SK-N-SH treated with all-trans-retinoic acid at 6 μM for 48 hours (cell line): ENCODE measurements at regions not wholly inside any gene's neighbourhood (a gene's known extent, or its start where the extent isn't known, plus 50 kb on each side); places are given as distances from the start of the nearest gene placed in this dataset.

Source experiments
- PPARA ChIP-seq: fragments of 250-450 bp; sonication (Bioruptor Pico); IDR thresholded peaks from 2 replicates; pipeline ENCODE4 v1.5.0; 2020; ENCODE audit warnings: mild to moderate bottlenecking, borderline replicate concordance
- RARB ChIP-seq: fragments of 250-450 bp; sonication (Bioruptor Pico); IDR thresholded peaks from 2 replicates; pipeline ENCODE4 v1.8.0; 2021; ENCODE audit warnings: mild to moderate bottlenecking, moderate library complexity
- ZFP3 ChIP-seq: fragments of 250-450 bp; sonication (Bioruptor Pico); IDR thresholded peaks from 2 replicates; pipeline ENCODE4 v1.5.0; 2020; ENCODE audit warnings: mild to moderate bottlenecking, moderate library complexity
- TF ChIP-seq, protein P1 (sequence below): fragments of 250-450 bp; sonication (Bioruptor Pico); IDR thresholded peaks from 2 replicates; pipeline ENCODE4 v1.8.0; 2020; ENCODE audit warnings: mild to moderate bottlenecking, moderate library complexity, borderline replicate concordance
- TF ChIP-seq, protein P2 (sequence below): fragments of 250-450 bp; sonication (Bioruptor Pico); IDR thresholded peaks from 2 replicates; pipeline ENCODE4 v1.5.1; 2020; ENCODE audit warnings: low read depth, mild to moderate bottlenecking, moderate library complexity
- TF ChIP-seq, protein P3 (sequence below): fragments of 250-450 bp; sonication (Bioruptor Pico); IDR thresholded peaks from 2 replicates; pipeline ENCODE4 v1.5.1; 2021; ENCODE audit warnings: mild to moderate bottlenecking, moderate library complexity

DNA sequence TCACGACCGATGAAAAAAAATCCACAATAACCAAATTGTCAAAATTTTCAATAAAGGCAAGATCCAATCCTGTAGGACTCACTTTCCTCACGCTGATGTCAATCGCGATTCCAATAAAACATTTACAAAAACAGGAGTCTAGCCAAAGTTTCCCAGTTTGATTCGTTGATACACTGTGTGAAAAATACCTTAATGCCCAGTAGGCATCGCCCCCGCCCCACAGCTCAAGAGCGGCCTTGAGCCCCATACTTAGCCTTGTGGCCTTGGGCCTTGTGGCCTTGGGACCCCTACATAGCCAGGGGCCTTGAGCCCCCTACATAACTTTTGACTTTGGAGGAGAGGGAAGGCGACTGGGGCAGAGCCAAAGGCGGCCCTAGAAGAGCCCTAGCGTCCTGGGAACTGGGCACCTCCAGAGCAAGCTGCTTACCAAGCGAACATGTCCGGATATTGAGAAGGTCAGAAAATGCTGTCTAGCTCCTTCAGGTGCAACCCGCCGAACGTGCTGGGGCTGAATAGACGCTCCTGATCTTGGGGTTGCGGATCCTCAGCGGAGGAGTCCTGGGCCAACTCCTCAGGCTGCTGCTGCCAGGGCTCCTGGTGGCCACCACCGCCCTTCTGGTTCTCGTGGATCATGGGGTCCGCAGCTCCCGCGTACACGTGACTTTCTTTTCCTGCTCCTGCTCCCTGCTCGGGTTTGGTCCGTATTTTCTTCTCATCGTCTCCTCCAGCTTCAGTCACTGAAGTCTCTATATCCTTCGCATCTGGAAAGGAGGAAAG lies 62.9 kb downstream of the RHOXF2B start:
- TF ChIP-seq, protein P1, sequence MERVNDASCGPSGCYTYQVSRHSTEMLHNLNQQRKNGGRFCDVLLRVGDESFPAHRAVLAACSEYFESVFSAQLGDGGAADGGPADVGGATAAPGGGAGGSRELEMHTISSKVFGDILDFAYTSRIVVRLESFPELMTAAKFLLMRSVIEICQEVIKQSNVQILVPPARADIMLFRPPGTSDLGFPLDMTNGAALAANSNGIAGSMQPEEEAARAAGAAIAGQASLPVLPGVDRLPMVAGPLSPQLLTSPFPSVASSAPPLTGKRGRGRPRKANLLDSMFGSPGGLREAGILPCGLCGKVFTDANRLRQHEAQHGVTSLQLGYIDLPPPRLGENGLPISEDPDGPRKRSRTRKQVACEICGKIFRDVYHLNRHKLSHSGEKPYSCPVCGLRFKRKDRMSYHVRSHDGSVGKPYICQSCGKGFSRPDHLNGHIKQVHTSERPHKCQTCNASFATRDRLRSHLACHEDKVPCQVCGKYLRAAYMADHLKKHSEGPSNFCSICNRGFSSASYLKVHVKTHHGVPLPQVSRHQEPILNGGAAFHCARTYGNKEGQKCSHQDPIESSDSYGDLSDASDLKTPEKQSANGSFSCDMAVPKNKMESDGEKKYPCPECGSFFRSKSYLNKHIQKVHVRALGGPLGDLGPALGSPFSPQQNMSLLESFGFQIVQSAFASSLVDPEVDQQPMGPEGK (CRISPR knock-in tag) = no peak
- TF ChIP-seq, protein P2, sequence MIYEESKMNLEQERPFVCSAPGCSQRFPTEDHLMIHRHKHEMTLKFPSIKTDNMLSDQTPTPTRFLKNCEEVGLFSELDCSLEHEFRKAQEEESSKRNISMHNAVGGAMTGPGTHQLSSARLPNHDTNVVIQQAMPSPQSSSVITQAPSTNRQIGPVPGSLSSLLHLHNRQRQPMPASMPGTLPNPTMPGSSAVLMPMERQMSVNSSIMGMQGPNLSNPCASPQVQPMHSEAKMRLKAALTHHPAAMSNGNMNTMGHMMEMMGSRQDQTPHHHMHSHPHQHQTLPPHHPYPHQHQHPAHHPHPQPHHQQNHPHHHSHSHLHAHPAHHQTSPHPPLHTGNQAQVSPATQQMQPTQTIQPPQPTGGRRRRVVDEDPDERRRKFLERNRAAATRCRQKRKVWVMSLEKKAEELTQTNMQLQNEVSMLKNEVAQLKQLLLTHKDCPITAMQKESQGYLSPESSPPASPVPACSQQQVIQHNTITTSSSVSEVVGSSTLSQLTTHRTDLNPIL (CRISPR knock-in tag) = no peak
- TF ChIP-seq ZFP3 (CRISPR knock-in tag) = no peak
- TF ChIP-seq, protein P3, sequence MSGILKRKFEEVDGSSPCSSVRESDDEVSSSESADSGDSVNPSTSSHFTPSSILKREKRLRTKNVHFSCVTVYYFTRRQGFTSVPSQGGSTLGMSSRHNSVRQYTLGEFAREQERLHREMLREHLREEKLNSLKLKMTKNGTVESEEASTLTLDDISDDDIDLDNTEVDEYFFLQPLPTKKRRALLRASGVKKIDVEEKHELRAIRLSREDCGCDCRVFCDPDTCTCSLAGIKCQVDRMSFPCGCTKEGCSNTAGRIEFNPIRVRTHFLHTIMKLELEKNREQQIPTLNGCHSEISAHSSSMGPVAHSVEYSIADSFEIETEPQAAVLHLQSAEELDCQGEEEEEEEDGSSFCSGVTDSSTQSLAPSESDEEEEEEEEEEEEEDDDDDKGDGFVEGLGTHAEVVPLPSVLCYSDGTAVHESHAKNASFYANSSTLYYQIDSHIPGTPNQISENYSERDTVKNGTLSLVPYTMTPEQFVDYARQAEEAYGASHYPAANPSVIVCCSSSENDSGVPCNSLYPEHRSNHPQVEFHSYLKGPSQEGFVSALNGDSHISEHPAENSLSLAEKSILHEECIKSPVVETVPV (CRISPR knock-in tag) = no peak
- no peak for TF ChIP-seq RARB (CRISPR knock-in tag)
- TF ChIP-seq PPARA (CRISPR knock-in tag) = no peak
